ENCODE measurements at regions not wholly inside any gene's neighbourhood (a gene's known extent, or its start where the extent isn't known, plus 50 kb on each side); places are given as distances from the start of the nearest gene placed in this dataset.

- TF ChIP-seq, protein P1, sequence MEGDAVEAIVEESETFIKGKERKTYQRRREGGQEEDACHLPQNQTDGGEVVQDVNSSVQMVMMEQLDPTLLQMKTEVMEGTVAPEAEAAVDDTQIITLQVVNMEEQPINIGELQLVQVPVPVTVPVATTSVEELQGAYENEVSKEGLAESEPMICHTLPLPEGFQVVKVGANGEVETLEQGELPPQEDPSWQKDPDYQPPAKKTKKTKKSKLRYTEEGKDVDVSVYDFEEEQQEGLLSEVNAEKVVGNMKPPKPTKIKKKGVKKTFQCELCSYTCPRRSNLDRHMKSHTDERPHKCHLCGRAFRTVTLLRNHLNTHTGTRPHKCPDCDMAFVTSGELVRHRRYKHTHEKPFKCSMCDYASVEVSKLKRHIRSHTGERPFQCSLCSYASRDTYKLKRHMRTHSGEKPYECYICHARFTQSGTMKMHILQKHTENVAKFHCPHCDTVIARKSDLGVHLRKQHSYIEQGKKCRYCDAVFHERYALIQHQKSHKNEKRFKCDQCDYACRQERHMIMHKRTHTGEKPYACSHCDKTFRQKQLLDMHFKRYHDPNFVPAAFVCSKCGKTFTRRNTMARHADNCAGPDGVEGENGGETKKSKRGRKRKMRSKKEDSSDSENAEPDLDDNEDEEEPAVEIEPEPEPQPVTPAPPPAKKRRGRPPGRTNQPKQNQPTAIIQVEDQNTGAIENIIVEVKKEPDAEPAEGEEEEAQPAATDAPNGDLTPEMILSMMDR (IDR thresholded peaks at IDR 0.05), result no peak
- no peak for TF ChIP-seq POLR2A (IDR thresholded peaks at IDR 0.05)
Observed at GRCh38 chr3:61411009-61411662, 150.2 kb upstream of the PTPRG start.

Data from upper lobe of left lung (tissue), 4 donors.